ENCODE measurements at regions not wholly inside any gene's neighbourhood (a gene's known extent, or its start where the extent isn't known, plus 50 kb on each side); places are given as distances from the start of the nearest gene placed in this dataset.

DNA sequence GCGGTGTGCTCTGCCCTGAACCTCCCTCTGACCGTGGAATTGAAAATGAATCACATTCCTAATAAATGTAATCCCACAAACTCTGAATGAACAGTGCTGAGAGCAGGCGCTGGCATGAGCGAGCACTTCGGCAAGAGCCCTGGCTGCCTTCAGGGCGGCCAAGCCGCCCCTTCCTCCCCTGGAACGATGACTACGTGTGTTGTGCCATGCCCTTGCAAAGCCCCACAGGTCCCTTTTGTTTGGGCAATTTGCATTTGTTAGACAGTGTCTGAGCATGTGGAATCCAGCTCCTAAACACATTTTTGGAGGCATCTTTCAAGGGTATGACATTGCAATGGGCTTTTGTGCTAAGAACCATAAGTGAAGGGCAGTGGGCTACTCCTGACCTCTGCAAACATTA, 95.6 kb upstream of the MKI67 start:
- no peak for DNase-seq (ENCODE audit: low spot score)

DNA sequence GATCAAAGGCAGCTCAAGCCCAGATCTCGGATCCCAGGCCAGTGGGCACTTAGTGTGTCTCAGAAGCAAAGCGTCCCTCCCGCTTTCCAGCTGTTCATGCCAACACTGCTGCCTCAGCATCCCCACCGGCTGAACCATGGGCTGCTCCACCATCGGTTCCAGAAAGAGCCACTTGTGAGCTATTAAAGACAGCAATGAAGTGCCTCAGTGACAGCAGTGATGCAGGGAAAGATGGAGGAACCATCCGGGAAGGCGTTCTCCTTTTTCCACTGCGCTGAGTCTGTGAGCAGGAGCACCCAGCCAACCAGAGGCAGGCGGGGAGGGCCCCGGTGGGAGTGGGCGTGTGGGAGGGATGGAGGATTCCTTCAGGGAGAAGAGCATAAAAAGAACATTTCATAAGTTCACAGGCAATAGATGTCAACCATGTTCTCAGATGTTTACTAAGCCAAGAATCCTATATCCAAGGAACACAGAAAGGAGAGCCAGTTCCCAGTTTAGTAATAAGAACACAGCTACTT, 96.2 kb upstream of the MKI67 start:
- no peak for DNase-seq (ENCODE audit: low spot score)

DNA sequence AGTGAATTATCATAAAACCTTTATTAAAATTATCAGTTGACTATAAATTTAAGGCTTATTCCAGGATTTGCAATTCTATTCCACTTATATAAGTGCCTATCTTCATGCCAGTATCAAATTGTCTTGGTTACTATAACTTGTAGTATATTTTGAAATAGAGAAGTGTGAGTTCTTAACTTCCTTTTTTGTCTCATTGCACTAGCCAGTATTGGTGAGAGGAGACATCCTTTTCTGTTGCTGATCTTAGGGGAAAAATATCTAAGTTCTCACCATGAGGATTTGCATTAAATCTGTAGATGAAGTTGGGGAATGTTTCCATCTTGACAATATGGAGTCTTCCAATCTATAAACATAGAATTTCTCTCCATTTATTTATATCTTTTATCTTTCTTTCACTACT, 104.2 kb upstream of the MKI67 start:
- no peak for DNase-seq (ENCODE audit: low spot score)

DNA sequence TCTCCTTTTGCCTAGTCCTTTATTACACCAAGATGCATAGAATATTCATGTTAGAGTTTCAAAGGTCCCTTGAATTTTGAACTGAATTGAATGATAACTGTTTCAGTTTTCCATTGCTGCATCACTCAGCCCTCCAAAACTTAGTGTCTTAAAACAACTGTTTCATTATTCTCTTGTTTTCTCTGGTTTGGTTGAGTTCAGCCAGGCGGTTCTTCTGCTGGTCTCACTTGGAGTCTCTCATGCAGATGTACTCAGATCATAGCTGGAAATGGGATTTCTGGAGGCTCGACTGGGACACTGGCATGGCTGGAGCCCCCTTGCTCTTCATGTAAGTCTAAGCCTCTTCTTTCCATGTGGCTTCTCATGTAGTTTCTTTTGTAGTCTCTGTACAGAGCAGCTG, 107.2 kb upstream of the MKI67 start:
- DNase-seq (ENCODE audit: low spot score) = no peak

DNA sequence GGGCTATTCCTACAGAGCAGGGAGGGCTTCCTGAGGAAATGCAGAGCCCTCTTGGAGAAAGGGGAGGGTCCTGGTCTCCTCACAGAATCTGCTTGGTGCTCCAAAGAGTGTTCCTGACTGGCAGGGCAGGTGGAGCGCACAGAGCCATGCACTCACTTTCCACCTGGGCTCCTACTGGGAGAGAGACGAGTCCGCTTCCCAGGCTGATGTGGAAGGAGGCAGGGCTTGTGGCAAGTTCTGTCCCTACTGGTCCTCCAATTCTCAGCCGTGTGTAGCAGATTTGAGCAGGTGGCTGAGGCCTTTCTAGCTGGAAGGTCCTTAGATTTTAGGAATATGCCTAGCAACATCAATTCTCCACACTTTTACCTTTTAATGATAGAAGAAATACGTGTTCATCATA, 111.5 kb upstream of the MKI67 start:
- DNase-seq (ENCODE audit: low spot score) = no peak

DNA sequence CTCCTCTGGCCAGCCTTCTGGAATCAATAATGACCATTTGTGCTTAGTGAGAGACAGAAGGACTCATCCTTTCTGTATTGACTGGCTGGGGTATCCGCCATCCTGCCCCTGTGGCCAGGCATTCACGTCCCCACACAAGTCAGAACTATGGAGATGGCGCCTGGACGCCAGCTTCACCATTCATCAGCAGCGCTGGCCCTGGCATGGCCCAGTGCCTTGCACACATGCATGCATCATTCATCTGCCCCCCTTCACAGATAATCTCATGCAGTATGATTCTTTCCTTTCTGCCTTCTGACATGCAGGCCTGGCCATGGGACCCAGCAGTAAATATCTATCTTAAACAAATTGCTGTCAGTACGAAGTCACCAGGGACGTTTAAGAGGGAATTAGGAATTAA, 114.8 kb upstream of the MKI67 start:
- no peak for DNase-seq (ENCODE audit: low spot score)

DNA sequence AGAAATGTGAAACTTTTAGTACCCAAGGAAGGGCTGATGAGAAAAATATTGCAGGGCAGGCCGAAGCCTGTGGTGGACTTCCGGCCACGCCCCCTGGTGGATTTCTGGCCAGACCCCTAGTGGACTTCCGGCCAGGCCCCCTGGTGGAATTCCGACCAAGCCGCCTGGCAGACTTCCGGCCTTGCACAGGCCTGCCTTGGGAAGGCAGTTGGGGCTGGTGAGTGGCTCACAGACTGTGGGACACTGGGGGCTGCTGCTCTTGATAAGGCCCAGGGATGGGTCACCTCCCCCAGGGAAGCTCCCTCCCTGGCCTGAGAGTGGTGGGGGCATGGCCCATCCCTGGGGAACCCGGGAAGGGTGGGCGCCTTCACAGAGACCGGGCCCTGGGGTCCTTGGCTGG, 116.4 kb upstream of the MKI67 start:
- no peak for DNase-seq (ENCODE audit: low spot score)

GRCh38 chr10:128245026-128245425, 118.8 kb upstream of the MKI67 start:
- DNase-seq (ENCODE audit: low spot score) = no peak

GRCh38 chr10:128247576-128247975, 121.4 kb upstream of the MKI67 start:
- DNase-seq (ENCODE audit: low spot score) = no peak

DNA sequence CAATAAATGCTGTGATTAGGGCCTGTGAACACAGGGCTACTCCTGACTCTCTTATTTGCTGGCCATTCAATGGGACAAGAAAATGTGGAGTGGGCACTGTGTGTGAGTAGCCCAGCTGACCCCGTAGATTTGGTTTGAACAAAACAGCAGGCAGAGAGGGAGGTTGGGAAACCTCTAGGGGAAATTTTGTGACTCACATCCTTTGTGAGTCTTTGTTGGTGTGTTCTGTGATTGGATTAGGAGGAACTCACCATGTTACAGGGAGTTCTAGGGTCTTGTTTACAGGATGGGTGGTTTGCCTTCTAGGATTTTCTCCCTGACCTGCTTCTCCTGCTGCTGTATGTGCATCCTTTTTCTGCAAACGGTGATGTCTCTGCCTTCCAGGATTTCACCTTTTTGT, 128.3 kb upstream of the MKI67 start:
- DNase-seq (ENCODE audit: low spot score) = no peak

- no peak for DNase-seq (ENCODE audit: low spot score)
Measured at GRCh38 chr10:128257428-128257827, 131.2 kb upstream of the MKI67 start.

GRCh38 chr10:128258421-128258976, 132.3 kb upstream of the MKI67 start:
- no peak for DNase-seq (ENCODE audit: low spot score)

DNA sequence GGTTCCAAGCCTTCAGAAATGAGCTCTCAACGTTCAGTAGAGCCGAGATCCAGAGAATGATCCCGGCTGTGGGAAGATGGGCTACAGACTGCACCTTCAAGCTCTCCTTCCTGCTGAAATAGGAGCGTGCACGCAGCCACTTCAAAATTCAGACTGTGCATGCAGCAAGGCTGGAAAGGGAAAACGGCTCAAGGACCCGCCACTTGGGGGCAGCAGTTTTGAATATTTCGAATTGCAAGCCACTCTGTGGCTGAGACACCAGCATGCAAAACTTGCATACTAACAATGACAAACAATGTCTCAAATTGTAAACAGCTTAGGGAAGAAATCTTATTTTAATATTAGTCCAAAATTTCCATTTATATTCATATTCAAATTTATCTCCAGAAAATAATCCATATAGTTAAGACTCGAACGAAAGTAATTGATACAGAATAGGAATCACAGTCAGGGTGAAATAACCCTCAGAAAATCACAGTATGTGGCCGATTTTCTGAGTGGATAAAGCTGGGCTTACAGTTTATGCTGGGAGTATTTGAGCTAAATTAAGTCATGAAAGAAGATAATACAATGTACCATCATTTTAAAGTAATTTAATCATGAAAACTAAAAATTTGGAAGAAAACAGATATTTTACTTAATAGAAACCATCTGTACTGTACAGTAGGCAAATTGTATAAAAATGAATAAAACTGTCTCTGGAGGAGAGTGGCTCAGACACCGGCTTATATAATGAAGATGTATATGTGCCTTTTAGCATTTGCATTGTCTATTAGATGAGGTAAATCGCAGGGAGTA, 137.9 kb upstream of the MKI67 start:
- peak; percentile 66 for DNase-seq (ENCODE audit: low spot score)

- no peak for DNase-seq (ENCODE audit: low spot score)
Measured at GRCh38 chr10:128265596-128265995, 139.4 kb upstream of the MKI67 start.

- no peak for DNase-seq (ENCODE audit: low spot score)
Measured at GRCh38 chr10:128267581-128267980, 141.4 kb upstream of the MKI67 start.

- DNase-seq (ENCODE audit: low spot score) = peak; percentile 58
Measured at GRCh38 chr10:128268015-128268722, 141.9 kb upstream of the MKI67 start.

- peak; percentile 23 for DNase-seq (ENCODE audit: low spot score)
Measured at GRCh38 chr10:128274938-128275337, 148.7 kb upstream of the MKI67 start.

- no peak for DNase-seq (ENCODE audit: low spot score)
Measured at GRCh38 chr10:128275388-128276177, 149.4 kb upstream of the MKI67 start.

GRCh38 chr10:128277267-128277840, 151.1 kb upstream of the MKI67 start:
- no peak for DNase-seq (ENCODE audit: low spot score)

DNA sequence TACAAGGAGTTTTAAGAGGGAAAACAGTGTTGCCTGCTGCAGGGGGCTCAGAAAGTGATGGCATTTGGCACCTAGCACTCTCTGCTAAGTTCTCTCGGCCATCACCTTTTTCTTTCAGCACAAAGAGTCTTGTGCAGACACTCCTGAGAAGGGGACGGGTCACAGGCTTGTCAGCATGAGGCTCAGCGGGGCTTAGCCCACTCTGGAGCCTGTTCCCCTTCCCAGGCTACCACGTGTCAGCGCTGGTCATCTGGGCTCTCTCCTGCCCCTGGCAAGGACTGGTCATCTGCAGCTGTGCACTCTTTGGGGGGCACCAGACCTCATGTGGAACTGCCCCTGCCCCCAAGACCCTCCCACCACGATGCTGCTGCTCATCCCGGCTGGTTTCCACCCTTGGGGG, 152.1 kb upstream of the MKI67 start:
- DNase-seq (ENCODE audit: low spot score) = no peak

DNA sequence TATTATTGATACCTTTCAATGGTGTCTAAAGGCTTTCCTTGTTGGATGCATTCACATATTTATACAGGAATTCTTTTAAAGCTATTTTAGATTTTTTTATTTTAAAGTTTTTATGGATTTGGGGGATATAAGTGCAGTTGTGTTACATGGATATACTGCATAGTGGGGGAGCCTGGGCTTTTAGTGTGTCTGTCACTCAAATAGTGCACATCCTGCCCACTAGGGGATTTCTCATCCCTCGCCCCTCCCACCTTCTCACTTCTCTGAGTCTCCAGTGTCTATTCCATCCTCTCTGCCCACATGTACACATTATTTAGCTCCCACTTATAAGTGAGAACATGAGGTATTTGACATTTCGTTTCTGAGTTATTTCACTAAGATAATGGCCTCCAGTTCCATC, 154.0 kb upstream of the MKI67 start:
- no peak for DNase-seq (ENCODE audit: low spot score)

GRCh38 chr10:128281343-128281742, 155.1 kb upstream of the MKI67 start:
- DNase-seq (ENCODE audit: low spot score) = no peak
